ENCODE measurements at regions not wholly inside any gene's neighbourhood (a gene's known extent, or its start where the extent isn't known, plus 50 kb on each side); places are given as distances from the start of the nearest gene placed in this dataset.

DNA sequence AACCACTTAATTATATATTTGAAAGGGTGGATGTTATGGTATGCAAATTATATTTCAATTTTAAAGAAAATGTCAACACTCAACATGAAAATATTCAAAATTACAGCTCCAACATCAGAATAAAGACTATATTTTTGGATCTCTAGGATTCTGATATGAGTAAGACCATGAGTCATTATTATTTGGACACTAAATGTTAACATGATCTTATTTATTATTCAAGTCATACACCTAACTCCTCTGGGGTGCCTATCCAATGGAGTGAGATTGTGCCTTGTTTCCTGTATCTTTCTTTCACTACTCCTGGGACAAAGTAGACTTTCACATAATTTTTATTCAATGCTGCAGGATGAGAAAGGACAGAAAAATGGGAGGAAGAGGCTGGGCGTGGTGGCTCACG, 135.2 kb upstream of the PRSS1 start:
- Histone ChIP-seq H3K56ac (ENCODE audit: extremely low read depth, insufficient read depth, low read length) (no peak overlapping the region), H4K20me1 (ENCODE audit: insufficient read depth, low read length) (no peaks in the 10 kb centered on the region), H3K9me1 (ENCODE audit: insufficient read depth, low read length) (no peaks in the 10 kb centered on the region), H3K4ac (ENCODE audit: low read depth, low read length) (no peak overlapping the region), H3K4me3 (ENCODE audit: insufficient read depth, low read depth, low read length) (no peak overlapping the region), H4K5ac (ENCODE audit: low read depth, low read length) (no peak overlapping the region), H2BK120ac (ENCODE audit: low read depth, low read length) (no peak overlapping the region), H2BK5ac (ENCODE audit: low read depth, low read length, poor library complexity, severe bottlenecking) (no peak overlapping the region), H3K79me1 (ENCODE audit: low read depth in 1 of 2, low read length in 2 of 2) (no peaks in the 10 kb centered on the region), H3K36me3 (ENCODE audit: control insufficient read depth, insufficient read depth, low read length) (no peaks in the 10 kb centered on the region), H3K9ac (ENCODE audit: low read depth, low read length) (no peak overlapping the region), H4K91ac (ENCODE audit: insufficient read depth, low read depth, low read length) (no peak overlapping the region), H4K8ac (ENCODE audit: low read depth in 2 of 2, low read length in 2 of 2) (no peak overlapping the region), H3K4me2 (ENCODE audit: low read depth, low read length) (no peak overlapping the region), H3K18ac (ENCODE audit: low read depth, low read length) (no peak overlapping the region), H3K23ac (ENCODE audit: low read depth, low read length) (no peak overlapping the region), H2AFZ (replicated peaks; ENCODE audit: low read length, poor library complexity) (no peak overlapping the region), H2BK20ac (ENCODE audit: low read depth, low read length) (no peak overlapping the region), H2BK15ac (ENCODE audit: low read depth, low read length) (no peak overlapping the region), H3K14ac (replicated peaks; ENCODE audit: low read depth, low read length) (no peak overlapping the region), H2AK5ac (ENCODE audit: low read depth, low read length) (no peak overlapping the region), H3K4me1 (ENCODE audit: control insufficient read depth, insufficient read depth, low read length) (peaks cover 3% of the 10 kb centered on the region; the same call in 1 of the 2 replicates), H2AK9ac (replicated peaks; ENCODE audit: low read depth, low read length, poor library complexity) (no peak overlapping the region), H3K9me3 (ENCODE audit: control insufficient read depth, insufficient read depth, low read length) (no peaks in the 10 kb centered on the region), H3K27me3 (ENCODE audit: control insufficient read depth, insufficient read depth, low read length) (no peaks in the 10 kb centered on the region), H3K27ac (ENCODE audit: insufficient read depth, low read length) (no peak overlapping the region)
- 0 out of 2 replicates have a peak, but pooled peaks have one; percentile 15 for TF ChIP-seq FOS (IDR thresholded peaks at IDR 0.05; ENCODE audit: low read depth, low read length)
- TF ChIP-seq POLR2A (IDR thresholded peaks at IDR 0.05; ENCODE audit: low read depth, low read length): no peak
- ATAC-seq (ENCODE audit: low read depth): no peak
- ChIA-PET CTCF (interaction anchor here (1.4 kb wide), 1 partner anchor 10 kb away, joined by 4 read pairs; no protein-coding TSS in a partner anchor), POLR2A (ENCODE audit: unreplicated experiment) (interaction anchor here (0.6 kb wide), 1 partner anchor 84 kb away, joined by 3 read pairs; no protein-coding TSS in a partner anchor)
- dilution Hi-C loops (cut with HindIII; ENCODE audit: low sequenced_read_pairs, unreplicated experiment) (no loop called here), intact Hi-C loops (cut with micrococcal nuclease) (no loop called here), in situ Hi-C loops (cut with MboI; ENCODE audit: low sequenced_read_pairs) (no loop called here)
- peak; percentile 62 for DNase-seq
- no TSS peak for BruUV-seq (replicated peaks)
- no CpG with 5 or more reads among the region's 2 CpGs for WGBS, 2 experiments (ENCODE audit: extremely low coverage in 2 of 2, insufficient read length in 1 of 2)
